UCSD-AML1 (cell line): ENCODE measurements at regions not wholly inside any gene's neighbourhood (a gene's known extent, or its start where the extent isn't known, plus 50 kb on each side); places are given as distances from the start of the nearest gene placed in this dataset.

Experiments used
- DNase-seq: peaks from one replicate; lab custom pipeline; 2025; ENCODE audit not compliant: unreplicated experiment; lab: John Stamatoyannopoulos, UW

DNA sequence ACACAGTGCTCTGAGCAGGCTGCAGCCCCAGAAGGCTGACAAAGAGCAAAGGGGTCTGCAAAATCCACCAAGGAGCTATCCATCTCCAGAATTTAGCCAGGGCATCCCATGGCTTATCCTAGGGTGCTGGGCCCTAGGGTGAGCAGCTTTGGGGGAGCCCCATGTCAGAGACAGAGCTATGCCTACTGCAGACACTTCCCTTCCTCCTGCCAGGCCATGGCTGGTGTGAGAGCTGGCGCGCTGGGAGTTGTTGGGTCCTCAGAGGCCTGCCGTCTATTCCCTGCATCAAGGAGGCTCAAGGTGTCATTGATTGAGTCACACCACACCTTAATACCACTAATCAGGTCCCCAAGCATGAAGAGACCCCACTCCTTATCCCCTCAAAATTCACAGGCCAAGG lies 85.3 kb upstream of the TP53I11 start:
- no peak for DNase-seq

DNA sequence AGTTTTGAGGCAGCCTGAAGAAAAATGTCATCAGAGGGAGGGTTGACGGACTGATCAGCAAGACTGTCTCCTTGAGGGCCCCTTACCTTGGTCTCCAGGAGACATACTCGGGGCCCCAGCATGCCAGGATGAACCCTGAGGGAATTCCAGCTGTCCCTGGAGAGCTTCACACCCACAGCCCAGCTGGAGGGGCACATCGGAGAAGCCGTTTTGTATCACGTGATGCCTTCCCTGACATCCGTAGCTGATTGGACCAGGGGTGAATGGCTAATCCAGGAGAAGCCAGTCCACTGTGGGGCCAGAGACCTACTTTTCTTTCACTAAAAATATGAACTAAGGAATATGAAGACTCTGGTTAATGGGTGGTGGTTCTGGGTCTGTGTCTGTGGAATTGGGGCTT lies 86.0 kb upstream of the TP53I11 start:
- no peak for DNase-seq

DNA sequence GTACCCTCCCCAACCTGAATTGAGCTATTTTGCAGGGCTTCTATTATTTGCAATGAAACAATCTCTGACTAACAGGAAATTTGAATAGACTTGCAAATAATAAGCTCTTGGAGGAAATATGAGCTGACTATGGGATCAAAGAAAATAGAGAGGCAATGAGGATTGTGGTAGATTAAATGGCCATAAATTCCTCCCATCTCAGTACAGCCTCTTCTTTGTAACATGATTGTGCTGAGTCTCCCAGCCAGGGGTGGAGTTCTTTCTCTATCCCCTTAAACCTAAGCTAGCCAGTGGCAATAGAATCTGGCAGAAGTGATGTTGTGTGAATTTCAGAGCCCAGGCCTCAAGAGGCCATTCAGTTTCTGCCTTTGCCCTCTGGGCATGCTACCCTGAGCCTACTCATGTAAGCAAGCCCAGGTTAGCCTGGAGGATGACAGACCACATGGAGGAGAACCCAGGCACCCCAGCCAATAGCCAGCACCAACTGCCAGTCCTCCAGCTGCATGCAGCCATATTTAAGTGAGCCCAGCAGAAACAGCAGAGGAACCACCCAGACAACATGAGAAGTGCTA lies 86.8 kb upstream of the TP53I11 start:
- DNase-seq, result no peak

DNA sequence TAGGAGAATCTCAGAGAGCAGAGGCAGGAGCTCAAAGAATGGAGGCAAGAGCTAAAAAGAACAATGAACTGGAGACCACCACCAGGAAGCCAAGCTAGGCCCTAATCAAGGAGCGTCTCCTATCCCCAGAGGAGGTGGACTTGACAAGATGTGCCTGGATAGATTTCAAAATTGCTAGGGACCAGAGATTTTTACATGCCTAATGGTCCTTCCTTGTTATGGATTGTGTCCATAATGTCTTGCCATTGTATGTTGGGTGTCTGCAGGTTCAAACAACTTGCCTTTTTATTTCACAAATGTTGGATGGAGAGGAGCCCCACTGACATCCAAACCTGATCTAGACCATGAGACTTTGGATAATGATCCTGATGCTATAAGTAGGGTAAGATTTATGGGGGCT lies 88.2 kb upstream of the TP53I11 start:
- no peak for DNase-seq

DNA sequence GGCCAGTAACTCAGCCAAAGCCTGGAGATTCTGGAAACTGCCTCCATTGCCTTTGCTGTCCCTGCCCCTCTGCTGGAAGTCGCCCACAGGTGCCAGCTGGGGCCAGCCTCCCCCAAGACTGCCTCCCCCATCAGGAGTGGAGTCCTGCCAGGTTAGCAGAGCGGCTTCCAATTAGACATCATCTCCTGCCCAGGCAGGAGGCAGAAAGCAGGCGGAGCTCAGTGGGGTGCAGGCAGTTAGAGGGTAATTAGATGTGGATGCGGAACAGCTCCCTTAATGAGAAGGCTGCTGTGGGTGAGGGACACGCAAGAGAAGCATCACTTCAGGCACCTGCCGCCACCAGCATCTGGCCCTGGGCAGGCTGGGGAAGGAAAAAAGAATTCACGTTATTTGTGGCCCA lies 90.9 kb upstream of the TP53I11 start:
- DNase-seq, result no peak

DNA sequence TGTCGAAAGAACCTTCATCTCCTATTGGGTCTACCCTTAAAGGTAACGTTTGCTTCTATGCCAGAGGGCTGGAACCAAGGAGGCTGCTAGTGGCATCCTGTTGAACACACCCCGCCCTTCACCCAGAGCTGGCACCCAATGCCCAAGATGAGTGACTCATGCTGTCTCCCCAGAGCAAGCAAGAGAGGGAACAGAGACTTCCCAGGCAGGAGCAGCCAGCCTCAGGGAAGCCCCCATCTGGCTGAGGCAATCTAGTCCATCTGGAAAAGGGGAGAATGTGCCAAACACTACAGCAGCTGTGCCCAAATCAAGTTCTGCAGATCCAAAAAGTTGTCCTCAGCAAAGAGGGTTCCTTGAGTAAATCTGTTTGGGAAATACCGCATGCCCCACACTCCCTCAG lies 91.9 kb upstream of the TP53I11 start:
- DNase-seq, result no peak

DNA sequence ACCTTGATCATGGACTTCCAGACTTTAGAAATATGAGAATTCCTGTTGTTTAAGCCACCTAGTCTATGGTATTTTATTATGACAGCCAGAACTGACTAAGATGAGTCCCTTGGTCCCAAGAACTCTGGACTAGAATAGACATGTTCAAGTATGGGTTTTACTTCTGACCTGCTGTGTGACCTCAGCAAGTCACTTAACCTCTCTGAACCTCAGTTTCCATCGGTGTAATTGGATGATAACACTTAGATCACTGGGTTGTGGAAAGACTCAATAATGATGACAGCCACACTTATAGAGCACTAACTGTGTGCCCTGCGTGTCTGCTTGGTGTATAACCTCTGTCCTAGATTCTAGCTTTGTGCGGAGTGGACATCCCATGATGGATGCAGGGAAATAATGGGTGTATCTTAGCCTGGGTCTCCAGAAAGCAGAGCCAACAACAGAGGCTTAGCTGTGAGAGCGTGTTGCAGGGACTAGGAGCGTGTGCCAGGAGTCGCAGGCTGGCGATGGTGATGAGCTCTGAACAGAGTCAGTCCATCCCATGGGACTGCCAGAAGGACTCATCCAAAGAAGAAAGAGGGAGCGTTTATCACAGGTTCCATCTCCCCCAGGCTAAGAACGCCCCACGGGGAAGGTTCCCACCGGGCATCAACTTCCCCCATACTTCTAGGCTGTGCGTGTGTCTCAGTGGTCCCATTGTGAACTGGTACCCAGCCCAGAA lies 93.2 kb upstream of the TP53I11 start:
- no peak for DNase-seq

DNA sequence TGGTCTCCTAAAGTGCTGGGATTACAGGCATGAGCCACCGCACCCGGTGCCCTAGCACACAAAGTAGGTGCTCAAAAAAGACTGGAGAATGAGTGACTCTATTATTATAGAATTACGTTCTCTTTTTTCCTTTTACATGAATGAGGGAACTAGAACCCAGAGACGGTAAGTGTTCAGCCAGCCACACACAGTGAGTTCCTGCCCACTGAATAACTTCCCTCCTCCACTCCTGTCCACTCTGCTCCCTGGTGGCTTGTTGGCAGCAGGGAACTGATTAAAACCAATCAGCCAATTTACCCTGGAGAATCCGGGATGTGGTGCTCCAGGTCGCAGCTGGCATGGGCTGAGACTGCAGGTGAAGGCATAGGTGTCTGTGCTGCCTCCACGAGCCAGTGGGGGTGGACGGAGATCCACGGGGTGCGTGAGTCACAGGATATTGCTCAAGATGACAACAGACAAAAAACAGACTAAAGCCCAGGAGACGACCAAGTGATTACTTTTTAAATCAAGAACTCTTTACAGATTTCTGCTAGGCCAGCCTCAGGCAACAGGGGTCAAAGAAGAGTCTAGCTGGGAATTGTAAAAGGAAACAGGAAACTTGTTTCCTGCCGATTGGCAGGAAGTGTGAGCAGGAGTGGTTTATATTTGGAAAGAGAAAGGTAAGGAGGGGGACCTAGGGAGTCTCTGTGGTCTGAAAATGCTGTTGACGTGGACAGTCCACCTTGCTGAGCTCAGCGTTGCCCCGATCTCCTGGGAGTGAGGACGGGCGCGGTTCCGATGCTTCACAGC lies 95.2 kb upstream of the TP53I11 start:
- peak; percentile 33 for DNase-seq

DNA sequence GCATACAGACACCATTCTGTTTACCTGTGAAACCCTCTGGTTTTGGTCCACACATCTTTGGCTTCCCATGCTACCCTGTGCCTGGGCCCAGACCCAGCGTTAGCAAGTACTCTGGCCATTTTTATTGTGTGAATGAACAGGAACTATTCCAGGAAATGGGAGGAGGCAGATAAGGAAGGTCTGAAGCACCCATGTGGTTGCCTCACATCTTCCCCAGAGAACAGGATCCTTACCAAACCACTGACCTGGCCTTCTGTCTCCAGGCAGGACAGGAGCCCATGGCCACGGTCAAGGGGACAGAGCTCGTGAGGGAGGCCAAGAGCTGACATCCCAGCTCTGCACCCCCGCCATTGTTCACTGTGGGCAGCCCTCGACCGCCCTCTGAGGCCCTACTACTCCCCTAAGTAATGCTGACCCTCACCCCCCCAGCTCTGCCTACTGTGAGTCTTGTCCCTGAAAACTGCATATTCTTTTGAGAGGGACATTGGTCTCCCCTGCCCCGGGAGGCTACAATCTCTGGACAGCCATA lies 97.7 kb upstream of the TP53I11 start:
- peak; percentile 57 for DNase-seq

DNA sequence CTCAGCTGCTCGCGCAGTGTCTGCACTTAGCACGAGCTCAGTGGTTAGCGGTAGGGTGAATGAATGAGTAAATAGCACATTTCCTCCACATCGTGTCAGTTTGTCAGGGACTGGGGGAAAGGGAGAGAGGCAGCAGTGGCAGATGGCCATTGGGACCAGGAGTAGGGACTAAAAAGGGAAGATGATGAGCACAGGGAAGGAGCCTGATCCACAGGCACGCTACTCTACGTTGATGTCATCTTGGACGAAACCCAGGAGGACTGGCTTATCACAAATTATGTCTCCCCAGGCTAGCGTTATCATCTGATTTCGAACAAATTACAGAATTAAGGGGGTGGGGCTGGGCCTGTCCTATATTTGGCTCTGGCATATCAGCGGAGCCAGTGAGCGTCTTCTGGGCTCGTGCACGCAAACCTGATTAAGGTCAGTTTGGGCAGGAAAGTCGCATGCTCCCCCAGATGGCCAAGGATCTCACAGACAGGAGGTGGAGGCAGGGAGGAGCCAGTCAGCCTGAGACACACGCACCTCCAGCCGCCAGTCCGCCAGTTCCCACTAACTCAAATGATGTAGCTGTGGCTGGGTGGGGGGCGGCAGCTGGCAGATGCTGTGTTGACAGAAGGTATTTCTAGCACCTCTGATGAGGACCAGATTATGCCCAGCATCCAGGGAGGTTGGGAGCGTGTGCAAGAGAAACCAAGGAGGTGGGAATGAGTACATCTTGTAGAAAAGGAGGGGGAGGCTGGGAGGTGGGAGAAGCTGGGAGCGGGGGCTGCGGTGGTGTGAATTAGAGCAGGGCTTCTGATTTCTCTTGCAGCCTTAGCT lies 97.4 kb upstream of the PRDM11 start:
- DNase-seq, result no peak

DNA sequence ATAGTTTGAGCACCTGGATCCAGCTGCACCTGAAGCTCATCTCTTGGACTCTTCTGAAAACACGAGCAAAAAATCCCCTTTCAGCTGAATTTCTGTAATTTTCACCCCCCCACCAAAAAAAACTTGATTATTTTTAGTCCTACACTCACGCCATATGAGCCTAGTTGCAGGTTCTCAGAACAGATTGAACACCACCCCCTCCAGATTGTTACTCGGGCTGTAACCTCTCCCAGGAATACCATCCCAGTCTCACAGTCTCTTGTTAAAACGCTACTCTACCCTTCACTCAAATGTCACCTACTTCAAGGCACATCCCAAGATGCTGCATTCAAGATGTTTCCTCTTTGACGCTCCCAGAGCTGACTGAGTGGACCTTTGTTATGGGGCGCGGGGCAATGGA lies 96.3 kb upstream of the PRDM11 start:
- no peak for DNase-seq

DNA sequence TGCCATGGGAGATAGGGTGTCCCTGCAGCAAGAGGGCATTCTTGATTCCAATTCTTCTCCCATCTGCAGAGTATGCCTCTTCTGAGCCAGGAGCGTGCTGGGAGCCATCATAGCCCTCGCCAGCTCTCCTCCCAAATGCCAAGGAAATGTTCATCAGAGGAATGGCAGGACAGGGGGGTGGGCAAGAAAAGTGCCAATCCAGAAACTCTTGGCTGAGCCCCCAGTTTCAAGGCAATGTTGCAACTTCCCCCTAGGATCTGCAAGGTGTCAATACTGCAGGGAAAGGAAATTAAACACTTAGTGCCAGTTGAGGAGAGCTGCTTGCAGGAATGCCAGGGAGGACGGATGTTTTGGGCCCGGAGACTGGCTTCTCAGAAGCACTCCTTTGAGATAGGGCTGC lies 94.8 kb upstream of the PRDM11 start:
- no peak for DNase-seq

DNA sequence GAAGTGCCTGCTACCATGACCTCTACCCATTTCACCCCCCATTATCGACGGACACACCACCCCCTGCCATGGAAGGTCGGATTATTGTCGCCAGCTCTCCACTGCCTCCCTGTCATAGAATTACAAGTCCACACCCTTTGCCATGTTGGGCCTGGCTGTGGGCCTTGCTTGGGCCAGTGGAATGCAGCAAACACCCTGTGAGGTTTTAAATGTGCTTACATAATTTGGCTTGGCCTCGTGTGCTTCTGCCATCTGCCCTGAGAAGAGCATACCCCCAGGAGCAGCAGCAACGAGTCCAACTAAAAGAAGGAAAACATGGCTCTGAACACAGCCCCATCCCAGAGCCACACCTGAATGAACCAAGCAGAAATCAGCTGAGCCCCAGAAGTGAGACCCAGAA lies 94.1 kb upstream of the PRDM11 start:
- DNase-seq, result no peak

DNA sequence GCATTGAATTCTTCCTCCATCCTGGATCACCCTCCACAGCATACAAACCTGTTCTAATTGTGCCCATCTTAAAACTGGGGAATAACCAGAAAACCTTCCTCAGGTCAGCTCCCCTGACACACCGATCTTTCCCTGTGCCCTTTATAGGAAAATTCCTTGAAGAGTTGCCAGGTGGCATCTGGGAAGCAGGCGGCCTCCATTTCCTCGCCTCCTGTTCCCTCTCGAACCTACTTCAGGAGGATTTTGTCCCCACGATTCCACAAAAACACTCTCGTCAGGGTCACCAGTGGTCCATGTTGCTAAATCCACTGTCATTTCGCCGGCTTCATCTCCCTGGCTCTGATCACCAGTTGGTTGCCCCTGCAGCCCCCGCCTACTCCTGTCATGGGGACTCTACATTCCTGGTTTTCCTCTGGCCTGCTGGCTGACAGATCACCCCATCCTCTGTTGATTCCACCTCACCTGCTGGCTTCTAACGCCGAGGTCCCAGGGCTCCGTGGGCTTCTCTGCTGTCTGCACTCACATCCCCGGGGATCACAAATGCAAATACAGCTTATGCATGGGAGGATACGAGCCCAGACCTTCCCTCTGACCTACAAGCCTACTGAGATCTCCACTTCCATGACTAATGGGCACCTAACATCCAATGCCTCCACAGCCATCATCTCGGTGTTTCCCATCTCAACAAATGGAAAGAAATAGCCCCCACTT lies 92.5 kb upstream of the PRDM11 start:
- no peak for DNase-seq

DNA sequence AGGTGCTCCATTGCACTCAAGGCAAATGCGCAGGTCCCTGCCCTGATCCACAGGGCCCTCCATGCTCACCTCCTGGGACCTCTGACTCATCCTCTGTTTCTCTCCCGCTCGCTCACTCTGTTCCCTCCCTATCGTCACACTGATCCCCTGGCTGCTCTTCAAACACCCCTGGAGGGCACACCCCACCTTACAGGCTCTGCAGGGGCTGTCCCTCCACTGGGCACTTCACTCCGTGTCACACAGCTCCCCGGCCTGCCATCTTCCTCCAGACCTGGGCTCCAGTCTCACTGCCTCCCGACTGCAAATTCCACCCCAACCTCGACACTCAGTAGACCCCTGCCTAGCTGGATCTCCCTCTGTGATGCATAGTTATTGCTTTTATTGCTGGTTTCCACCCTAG lies 91.5 kb upstream of the PRDM11 start:
- no peak for DNase-seq

DNA sequence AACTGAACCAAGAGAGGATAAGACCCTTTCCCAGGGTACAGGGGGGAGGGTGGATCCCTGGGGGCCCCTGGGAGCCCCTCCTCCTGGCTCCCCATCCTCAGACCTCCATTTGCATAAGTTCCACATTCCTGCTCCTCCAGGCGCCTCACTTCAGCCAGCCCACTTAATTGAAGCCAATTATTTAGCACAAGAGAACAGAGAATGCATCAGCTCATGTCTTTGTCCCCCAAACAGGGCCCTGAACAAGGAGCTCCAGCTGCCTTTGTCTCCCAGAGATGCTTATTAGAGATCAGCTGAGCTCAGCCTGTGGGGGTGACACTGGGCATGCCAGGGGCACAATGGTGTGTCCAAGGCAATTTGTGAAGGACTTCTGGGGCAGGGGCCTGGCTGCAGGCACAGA lies 89.9 kb upstream of the PRDM11 start:
- no peak for DNase-seq

DNA sequence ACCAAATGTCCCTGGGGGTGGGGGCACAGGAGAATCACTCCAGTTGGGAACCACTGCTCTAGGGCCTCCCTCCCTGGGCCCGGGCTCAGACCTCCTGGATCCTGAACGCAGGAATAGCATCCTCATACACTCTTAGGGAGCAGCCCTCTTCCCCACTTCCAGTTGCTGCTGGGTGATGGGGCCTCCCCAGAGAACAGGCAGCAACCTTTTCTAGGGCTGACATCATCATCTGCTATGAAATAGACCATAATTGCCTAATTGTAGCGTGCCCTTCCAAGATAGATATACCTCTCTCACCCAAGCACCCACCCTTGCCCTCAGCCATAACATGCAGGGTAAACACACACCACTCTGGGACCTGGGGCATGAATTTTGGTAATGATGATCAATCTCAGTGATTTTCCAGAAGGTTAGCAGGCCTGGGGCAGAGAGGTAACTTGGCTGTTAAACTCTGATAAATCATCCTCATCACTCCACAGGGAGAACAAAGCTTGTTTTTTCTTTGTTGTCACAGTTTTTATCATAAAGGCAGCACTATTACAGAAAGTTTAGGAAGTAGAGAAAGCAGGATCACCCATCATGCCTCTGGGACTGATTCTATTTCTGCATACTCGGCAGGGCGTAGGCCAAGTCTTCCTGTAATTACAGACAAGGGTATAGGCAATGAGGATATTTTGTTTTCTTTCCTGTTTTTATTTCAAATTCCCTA lies 88.3 kb upstream of the PRDM11 start:
- no peak for DNase-seq

DNA sequence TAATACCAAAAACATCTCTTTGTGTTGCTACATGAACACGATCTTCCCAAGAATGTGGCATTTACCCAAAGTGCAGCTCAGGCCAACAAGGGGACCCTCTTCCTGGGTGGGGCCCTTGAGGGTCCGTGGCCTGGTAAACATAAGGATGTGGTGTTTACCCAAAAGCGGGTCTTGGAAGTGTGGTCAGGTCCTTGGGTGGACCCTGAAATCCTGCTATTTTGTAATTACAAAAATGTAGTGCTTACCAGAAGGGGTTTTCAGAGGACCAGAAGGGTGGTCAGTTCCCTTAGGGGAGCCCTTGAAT lies 87.8 kb upstream of the PRDM11 start:
- no peak for DNase-seq

DNA sequence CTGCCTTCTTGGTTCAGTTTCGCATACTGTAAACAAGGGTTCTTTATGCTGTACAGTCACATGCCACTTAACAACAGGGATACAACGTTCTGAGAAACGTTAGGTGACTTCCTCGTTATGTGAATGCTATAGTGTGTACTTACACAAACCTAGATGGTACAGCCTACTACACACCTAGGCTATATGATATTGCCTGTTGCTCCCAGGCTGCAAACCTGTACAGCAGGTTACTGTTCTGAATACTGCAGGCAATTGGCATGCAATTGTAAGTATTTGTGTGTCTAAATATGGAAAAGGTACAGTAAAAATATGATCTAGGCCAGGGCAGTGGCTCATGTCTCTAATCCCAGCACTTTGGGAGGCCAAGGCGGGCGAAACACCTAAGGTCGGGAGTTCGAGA lies 85.7 kb upstream of the PRDM11 start:
- no peak for DNase-seq

DNA sequence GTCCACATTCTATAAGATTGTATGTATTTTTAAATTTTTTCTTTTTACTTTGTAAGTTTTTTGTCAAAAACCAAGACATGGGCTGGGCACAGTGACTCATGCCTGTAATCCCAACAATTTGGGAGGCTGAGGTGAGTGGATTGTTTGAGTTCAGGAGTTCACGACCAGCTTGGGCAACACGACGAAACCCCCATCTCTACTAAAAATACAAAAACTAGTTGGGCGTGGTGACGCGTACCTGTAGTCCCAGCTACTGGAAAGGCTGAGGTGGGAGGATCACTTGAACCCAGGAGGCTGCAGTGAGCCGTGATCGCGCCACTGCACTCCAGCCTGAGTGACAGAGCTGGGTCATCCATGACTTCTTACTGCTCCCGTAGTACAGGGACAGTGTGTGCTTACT lies 84.8 kb upstream of the PRDM11 start:
- DNase-seq, result no peak
